HG03196 (cell line): ENCODE measurements at regions not wholly inside any gene's neighbourhood (a gene's known extent, or its start where the extent isn't known, plus 50 kb on each side); places are given as distances from the start of the nearest gene placed in this dataset.

Source experiments
- ATAC-seq: cut with Tn5 transposase; IDR thresholded peaks from one replicate; pipeline ENCODE4 v1.9.1; 2021; ENCODE audit not compliant: unreplicated experiment

- no peak for ATAC-seq
These were observed 237.0 kb upstream of the UBE2E3 start for GRCh38 chr2:180743401-180743800.

GRCh38 chr2:180742801-180743200 is 237.6 kb upstream of the UBE2E3 start:
- ATAC-seq, result no peak

- ATAC-seq, result no peak
These were observed 241.3 kb upstream of the UBE2E3 start for GRCh38 chr2:180739070-180739469.

GRCh38 chr2:180735799-180736198 is 244.6 kb upstream of the UBE2E3 start:
- no peak for ATAC-seq

- ATAC-seq, result no peak
These were observed 246.0 kb upstream of the UBE2E3 start for GRCh38 chr2:180734382-180734781.

GRCh38 chr2:180733330-180733729 is 247.1 kb upstream of the UBE2E3 start:
- no peak for ATAC-seq

- no peak for ATAC-seq
These were observed 248.1 kb upstream of the UBE2E3 start for GRCh38 chr2:180732337-180732736.

- ATAC-seq, result no peak
These were observed 249.4 kb upstream of the UBE2E3 start for GRCh38 chr2:180730976-180731375.

- no peak for ATAC-seq
These were observed 251.4 kb upstream of the UBE2E3 start for GRCh38 chr2:180728928-180729559.

- no peak for ATAC-seq
These were observed 256.7 kb upstream of the UBE2E3 start for GRCh38 chr2:180723712-180724111.

GRCh38 chr2:180722551-180723239 is 257.7 kb upstream of the UBE2E3 start:
- ATAC-seq, result no peak

GRCh38 chr2:180720829-180721228 is 259.6 kb upstream of the UBE2E3 start:
- no peak for ATAC-seq

GRCh38 chr2:180717588-180717987 is 262.8 kb upstream of the UBE2E3 start:
- no peak for ATAC-seq

GRCh38 chr2:180716186-180717180 is 263.9 kb upstream of the UBE2E3 start:
- no peak for ATAC-seq

- no peak for ATAC-seq
These were observed 265.4 kb upstream of the UBE2E3 start for GRCh38 chr2:180715044-180715443.

- ATAC-seq, result no peak
These were observed 270.8 kb upstream of the UBE2E3 start for GRCh38 chr2:180709392-180710145.

- no peak for ATAC-seq
These were observed 272.6 kb upstream of the UBE2E3 start for GRCh38 chr2:180707884-180708205.

- ATAC-seq, result no peak
These were observed 273.1 kb upstream of the UBE2E3 start for GRCh38 chr2:180707175-180707883.

GRCh38 chr2:180706694-180707093 is 273.7 kb upstream of the UBE2E3 start:
- no peak for ATAC-seq

GRCh38 chr2:180705551-180705950 is 274.9 kb upstream of the UBE2E3 start:
- no peak for ATAC-seq
